ENCODE measurements at regions not wholly inside any gene's neighbourhood (a gene's known extent, or its start where the extent isn't known, plus 50 kb on each side); places are given as distances from the start of the nearest gene placed in this dataset.

GRCh38 chr2:167492486-167492885 lies 604.2 kb downstream of the XIRP2 start:
- no peak for DNase-seq

GRCh38 chr2:167491788-167492187 lies 603.5 kb downstream of the XIRP2 start:
- DNase-seq: no peak

GRCh38 chr2:167490455-167490854 lies 602.2 kb downstream of the XIRP2 start:
- DNase-seq: no peak

GRCh38 chr2:167489325-167489724 lies 601.0 kb downstream of the XIRP2 start:
- no peak for DNase-seq

- DNase-seq: no peak
Measured at GRCh38 chr2:167487728-167488127, 599.4 kb downstream of the XIRP2 start.

GRCh38 chr2:167484875-167485274 lies 596.6 kb downstream of the XIRP2 start:
- peak; percentile 52 for DNase-seq

GRCh38 chr2:167480986-167481309 lies 592.7 kb downstream of the XIRP2 start:
- no peak for DNase-seq

- no peak for DNase-seq
Measured at GRCh38 chr2:167480232-167480985, 592.1 kb downstream of the XIRP2 start.

- no peak for DNase-seq
Measured at GRCh38 chr2:167478196-167478595, 589.9 kb downstream of the XIRP2 start.

- no peak for DNase-seq
Measured at GRCh38 chr2:167475791-167476190, 587.5 kb downstream of the XIRP2 start.

- DNase-seq: peak; percentile 54
Measured at GRCh38 chr2:167471734-167472133, 583.5 kb downstream of the XIRP2 start.

- no peak for DNase-seq
Measured at GRCh38 chr2:167471332-167471731, 583.1 kb downstream of the XIRP2 start.

- DNase-seq: no peak
Measured at GRCh38 chr2:167462379-167462778, 574.1 kb downstream of the XIRP2 start.

GRCh38 chr2:167454036-167454435 lies 565.8 kb downstream of the XIRP2 start:
- DNase-seq: no peak

GRCh38 chr2:167451496-167452289 lies 563.4 kb downstream of the XIRP2 start:
- DNase-seq: no peak

- DNase-seq: no peak
Measured at GRCh38 chr2:167450364-167450763, 562.1 kb downstream of the XIRP2 start.

GRCh38 chr2:167440382-167440781 lies 552.1 kb downstream of the XIRP2 start:
- DNase-seq: no peak

GRCh38 chr2:167438206-167438605 lies 549.9 kb downstream of the XIRP2 start:
- peak; percentile 81 for DNase-seq

- DNase-seq: no peak
Measured at GRCh38 chr2:167431949-167432348, 543.7 kb downstream of the XIRP2 start.

- DNase-seq: no peak
Measured at GRCh38 chr2:167430447-167430846, 542.2 kb downstream of the XIRP2 start.

GRCh38 chr2:167424803-167425755 lies 536.8 kb downstream of the XIRP2 start:
- no peak for DNase-seq

GRCh38 chr2:167424221-167424620 lies 535.9 kb downstream of the XIRP2 start:
- no peak for DNase-seq

- DNase-seq: no peak
Measured at GRCh38 chr2:167423731-167424130, 535.5 kb downstream of the XIRP2 start.
